ENCODE measurements at regions not wholly inside any gene's neighbourhood (a gene's known extent, or its start where the extent isn't known, plus 50 kb on each side); places are given as distances from the start of the nearest gene placed in this dataset.

- Histone ChIP-seq H3K27me3 (no peaks in the 10 kb centered on the region), H3K4me3 (no peak overlapping the region), H3K36me3 (no peaks in the 10 kb centered on the region), H3K4me1 (ENCODE audit: low read depth) (peaks cover 10% of the 10 kb centered on the region), H3K9me3 (ENCODE audit: low read depth) (no peaks in the 10 kb centered on the region), H3K27ac (no peak overlapping the region)
- TF ChIP-seq, protein P1, sequence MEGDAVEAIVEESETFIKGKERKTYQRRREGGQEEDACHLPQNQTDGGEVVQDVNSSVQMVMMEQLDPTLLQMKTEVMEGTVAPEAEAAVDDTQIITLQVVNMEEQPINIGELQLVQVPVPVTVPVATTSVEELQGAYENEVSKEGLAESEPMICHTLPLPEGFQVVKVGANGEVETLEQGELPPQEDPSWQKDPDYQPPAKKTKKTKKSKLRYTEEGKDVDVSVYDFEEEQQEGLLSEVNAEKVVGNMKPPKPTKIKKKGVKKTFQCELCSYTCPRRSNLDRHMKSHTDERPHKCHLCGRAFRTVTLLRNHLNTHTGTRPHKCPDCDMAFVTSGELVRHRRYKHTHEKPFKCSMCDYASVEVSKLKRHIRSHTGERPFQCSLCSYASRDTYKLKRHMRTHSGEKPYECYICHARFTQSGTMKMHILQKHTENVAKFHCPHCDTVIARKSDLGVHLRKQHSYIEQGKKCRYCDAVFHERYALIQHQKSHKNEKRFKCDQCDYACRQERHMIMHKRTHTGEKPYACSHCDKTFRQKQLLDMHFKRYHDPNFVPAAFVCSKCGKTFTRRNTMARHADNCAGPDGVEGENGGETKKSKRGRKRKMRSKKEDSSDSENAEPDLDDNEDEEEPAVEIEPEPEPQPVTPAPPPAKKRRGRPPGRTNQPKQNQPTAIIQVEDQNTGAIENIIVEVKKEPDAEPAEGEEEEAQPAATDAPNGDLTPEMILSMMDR (IDR thresholded peaks at IDR 0.05; ENCODE audit: low read depth, low read length): no peak
- no peak for DNase-seq (ENCODE audit: low read depth in 1 of 2, low spot score in 1 of 2)
These were observed 127.1 kb upstream of the GADD45A start for GRCh38 chr1:67557696-67558448.

DNA sequence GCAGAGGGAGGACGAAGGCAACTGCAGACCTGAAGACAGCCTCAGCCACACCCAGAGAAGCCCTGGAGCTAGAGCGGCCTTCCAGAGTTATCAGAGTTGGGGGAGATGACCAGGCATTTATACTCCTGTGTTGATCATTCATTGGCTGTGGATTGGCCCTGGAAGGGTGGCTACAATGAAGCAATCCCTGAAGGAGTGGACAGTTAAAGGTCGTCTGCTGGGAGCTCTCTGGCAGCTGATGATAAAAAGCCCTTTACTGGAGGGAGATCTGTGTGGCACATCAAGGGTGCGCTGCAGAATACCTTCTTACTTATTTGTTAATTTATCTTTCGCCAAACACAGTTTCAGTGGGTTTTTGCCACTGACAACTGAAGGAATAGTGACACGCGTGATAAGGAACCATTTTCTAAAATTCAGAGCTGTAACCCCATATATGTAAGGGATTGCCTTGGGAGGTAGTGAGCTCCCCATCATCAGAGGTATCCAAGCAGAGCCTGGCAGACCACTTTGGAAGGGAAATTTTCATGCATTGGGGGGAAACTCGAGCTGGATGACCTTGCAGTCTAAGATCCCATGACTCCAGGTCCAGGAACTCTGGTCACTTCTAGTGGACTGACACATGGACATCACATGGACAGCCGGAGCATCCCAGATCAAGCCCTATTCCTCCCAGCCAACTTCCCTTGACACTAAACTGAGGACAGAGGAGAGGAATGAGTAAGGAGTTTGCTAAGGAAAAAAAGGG is 126.4 kb upstream of the GADD45A start:
- Histone ChIP-seq H3K4me3 (no peak overlapping the region), H3K4me1 (ENCODE audit: low read depth) (peaks cover 10% of the 10 kb centered on the region), H3K27me3 (no peaks in the 10 kb centered on the region), H3K9me3 (ENCODE audit: low read depth) (no peaks in the 10 kb centered on the region), H3K27ac (no peak overlapping the region), H3K36me3 (no peaks in the 10 kb centered on the region)
- no peak for DNase-seq (ENCODE audit: low read depth in 1 of 2, low spot score in 1 of 2)
- TF ChIP-seq, protein P1 (IDR thresholded peaks at IDR 0.05; ENCODE audit: low read depth, low read length): no peak

DNA sequence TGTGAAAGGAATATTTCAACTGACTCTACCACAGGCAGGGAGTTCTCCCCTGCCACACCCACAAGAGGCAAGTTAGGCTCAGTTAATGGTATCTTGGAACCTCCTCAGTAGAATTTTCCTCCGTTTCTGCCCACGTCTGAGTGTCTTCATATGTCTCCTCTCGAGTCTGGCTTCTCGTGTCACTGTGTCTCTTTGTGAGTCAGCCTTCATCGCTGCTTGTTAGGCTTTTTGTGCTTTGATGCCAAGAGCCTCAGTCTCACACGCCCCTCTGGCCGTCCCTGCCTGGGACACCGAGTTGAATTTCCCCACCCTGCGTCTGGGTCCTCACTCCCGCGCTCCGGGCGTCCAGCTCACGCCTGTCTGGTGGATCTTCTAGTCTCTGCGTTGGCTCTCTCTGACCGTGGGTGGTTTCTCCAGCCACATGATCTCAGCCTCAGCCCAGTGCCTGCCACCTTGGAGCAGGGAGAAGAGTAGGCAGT is 125.7 kb upstream of the GADD45A start:
- Histone ChIP-seq H3K4me3 (no peak overlapping the region), H3K9me3 (ENCODE audit: low read depth) (no peaks in the 10 kb centered on the region), H3K36me3 (no peaks in the 10 kb centered on the region), H3K4me1 (ENCODE audit: low read depth) (peaks cover 10% of the 10 kb centered on the region), H3K27me3 (no peaks in the 10 kb centered on the region), H3K27ac (no peak overlapping the region)
- DNase-seq (ENCODE audit: low read depth in 1 of 2, low spot score in 1 of 2): peak in 1 of 2 donors; percentile 65
- TF ChIP-seq, protein P1 (IDR thresholded peaks at IDR 0.05; ENCODE audit: low read depth, low read length): no peak

DNA sequence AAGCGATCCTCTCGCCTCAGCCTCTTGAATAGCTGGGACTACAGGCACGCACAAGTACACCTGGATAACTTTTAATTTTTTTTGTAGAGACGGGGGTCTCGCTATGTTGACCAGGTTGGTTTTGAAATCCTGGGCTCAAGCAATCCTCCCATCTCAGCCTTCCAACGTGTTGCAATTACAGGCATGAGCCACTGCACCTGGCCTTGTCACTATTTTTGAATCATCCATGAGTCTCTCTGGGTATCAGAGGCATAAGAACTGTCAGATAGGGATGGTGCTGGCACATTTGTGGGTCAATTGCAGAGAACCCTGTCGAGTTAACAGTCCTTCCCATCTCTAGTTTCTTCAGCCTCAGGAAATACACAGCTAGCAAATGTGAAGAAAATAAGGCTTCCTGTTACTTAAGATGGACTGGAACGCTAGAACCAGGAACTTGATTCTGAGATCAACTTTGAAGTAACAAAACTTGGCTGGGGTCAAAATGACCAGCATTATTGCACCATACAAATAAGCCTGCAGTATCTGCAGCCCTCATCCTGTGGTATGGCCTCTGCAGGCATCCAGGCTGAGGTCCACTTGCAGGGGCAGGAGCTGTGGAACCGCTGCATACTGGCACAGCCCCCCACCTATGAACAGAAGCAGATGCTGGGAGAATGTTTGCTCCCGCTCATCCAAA is 124.3 kb upstream of the GADD45A start:
- Histone ChIP-seq H3K27me3 (no peaks in the 10 kb centered on the region), H3K36me3 (no peaks in the 10 kb centered on the region), H3K27ac (no peak overlapping the region), H3K9me3 (ENCODE audit: low read depth) (no peaks in the 10 kb centered on the region), H3K4me1 (ENCODE audit: low read depth) (peaks cover 5% of the 10 kb centered on the region), H3K4me3 (no peak overlapping the region)
- TF ChIP-seq, protein P1 (IDR thresholded peaks at IDR 0.05; ENCODE audit: low read depth, low read length): no peak
- peak in 1 of 2 donors; percentile 50 for DNase-seq (ENCODE audit: low read depth in 1 of 2, low spot score in 1 of 2)

GRCh38 chr1:67561704-67562113 is 123.3 kb upstream of the GADD45A start:
- Histone ChIP-seq H3K4me1 (ENCODE audit: low read depth) (no peaks in the 10 kb centered on the region), H3K36me3 (no peaks in the 10 kb centered on the region), H3K9me3 (ENCODE audit: low read depth) (no peaks in the 10 kb centered on the region), H3K4me3 (no peak overlapping the region), H3K27me3 (no peaks in the 10 kb centered on the region), H3K27ac (no peak overlapping the region)
- TF ChIP-seq, protein P1 (IDR thresholded peaks at IDR 0.05; ENCODE audit: low read depth, low read length): peak; percentile 88
- DNase-seq (ENCODE audit: low read depth in 1 of 2, low spot score in 1 of 2): peak; percentile 85 to 90
